GM10266 (cell line): ENCODE measurements at regions not wholly inside any gene's neighbourhood (a gene's known extent, or its start where the extent isn't known, plus 50 kb on each side); places are given as distances from the start of the nearest gene placed in this dataset.

Experiments
- DNase-seq: peaks from one replicate; pipeline ENCODE4 v3.0.0; 2012; ENCODE audit errors: extremely low spot score
- CTCF ChIP-seq: IDR thresholded peaks from 2 replicates; pipeline ENCODE4 v1.5.1; 2012; ENCODE audit warnings: mild to moderate bottlenecking, low read depth; ENCODE audit not compliant: control insufficient read depth, insufficient read depth; ENCODE audit errors: missing control alignments

GRCh38 chr2:43055985-43056384 lies 170.4 kb downstream of the ZFP36L2 start:
- DNase-seq: no peak
- no peak for TF ChIP-seq CTCF

GRCh38 chr2:43055086-43055912 lies 171.1 kb downstream of the ZFP36L2 start:
- DNase-seq: no peak

GRCh38 chr2:43054367-43054766 lies 172.0 kb downstream of the ZFP36L2 start:
- DNase-seq: no peak
- no peak for TF ChIP-seq CTCF

More at GRCh38 chr2:43055086-43055912, 171.1 kb downstream of the ZFP36L2 start:
- TF ChIP-seq CTCF: no peak

GRCh38 chr2:43052944-43053306 lies 173.5 kb downstream of the ZFP36L2 start:
- no peak for DNase-seq
- no peak for TF ChIP-seq CTCF

GRCh38 chr2:43052204-43052943 lies 174.0 kb downstream of the ZFP36L2 start:
- no peak for TF ChIP-seq CTCF
- no peak for DNase-seq

GRCh38 chr2:43051338-43051737 lies 175.1 kb downstream of the ZFP36L2 start:
- DNase-seq: no peak
- no peak for TF ChIP-seq CTCF

- no peak for TF ChIP-seq CTCF
- no peak for DNase-seq
Measured at GRCh38 chr2:43050866-43051265, 175.5 kb downstream of the ZFP36L2 start.
